Mesendoderm (in vitro differentiated cells): ENCODE measurements at regions not wholly inside any gene's neighbourhood (a gene's known extent, or its start where the extent isn't known, plus 50 kb on each side); places are given as distances from the start of the nearest gene placed in this dataset.

Experiments
- DNase-seq: peaks from one replicate; pipeline ENCODE4 v3.0.0; 2013
- H2AK5ac ChIP-seq: 2 replicates; pipeline ENCODE4 v1.6.1; 2013; ENCODE audit warnings: low read length, inconsistent platforms
- H2BK120ac ChIP-seq: 2 replicates; pipeline ENCODE4 v1.6.1; 2013; ENCODE audit warnings: low read depth, mild to moderate bottlenecking, low read length, moderate library complexity, mixed read lengths
- H2BK15ac ChIP-seq: replicated peaks from 2 replicates; pipeline ENCODE4 v1.6.1; 2013; ENCODE audit warnings: low read depth, mild to moderate bottlenecking, moderate library complexity
- H2BK5ac ChIP-seq: 2 replicates; pipeline ENCODE4 v1.6.1; 2013; ENCODE audit warnings: low read length, inconsistent platforms
- H3K18ac ChIP-seq: 2 replicates; pipeline ENCODE4 v1.6.1; 2013; ENCODE audit warnings: mild to moderate bottlenecking, low read length, mixed read lengths
- H3K23ac ChIP-seq: one replicate; pipeline ENCODE4 v1.6.1; 2013; ENCODE audit warnings: low read length
- H3K27ac ChIP-seq: 2 replicates; pipeline ENCODE4 v1.5.1; 2013; ENCODE audit warnings: low read depth, mild to moderate bottlenecking, inconsistent platforms, low read length, moderate library complexity
- H3K27me3 ChIP-seq: 2 replicates; pipeline ENCODE4 v1.6.1; 2013; ENCODE audit warnings: low read length, control low read depth, mild to moderate bottlenecking, inconsistent platforms; ENCODE audit not compliant: insufficient read depth, poor library complexity
- H3K36me3 ChIP-seq: 2 replicates; pipeline ENCODE4 v1.6.1; 2013; ENCODE audit warnings: low read length, inconsistent platforms; ENCODE audit not compliant: control insufficient read depth, insufficient read depth
- H3K4ac ChIP-seq: one replicate; pipeline ENCODE4 v1.6.1; 2013; ENCODE audit warnings: low read depth, mild to moderate bottlenecking, low read length, moderate library complexity
- H3K4me1 ChIP-seq: 2 replicates; pipeline ENCODE4 v1.6.1; 2013; ENCODE audit warnings: low read depth, low read length, inconsistent platforms; ENCODE audit not compliant: control insufficient read depth
- H3K4me2 ChIP-seq: 2 replicates; pipeline ENCODE4 v1.6.1; 2013; ENCODE audit warnings: low read length
- H3K4me3 ChIP-seq: 2 replicates; pipeline ENCODE4 v1.5.1; 2013; ENCODE audit warnings: mild to moderate bottlenecking, low read length
- H3K56ac ChIP-seq: one replicate; pipeline ENCODE4 v1.6.1; 2013; ENCODE audit warnings: low read length
- H3K79me1 ChIP-seq: 2 replicates; pipeline ENCODE4 v1.6.1; 2013; ENCODE audit warnings: low read length, inconsistent platforms
- H3K79me2 ChIP-seq: 2 replicates; pipeline ENCODE4 v1.6.1; 2013; ENCODE audit warnings: mild to moderate bottlenecking, low read length; ENCODE audit not compliant: control insufficient read depth, insufficient read depth
- H3K9ac ChIP-seq: 2 replicates; pipeline ENCODE4 v1.6.1; 2013; ENCODE audit warnings: low read length, inconsistent platforms
- H4K5ac ChIP-seq: one replicate; pipeline ENCODE4 v1.6.1; 2013; ENCODE audit warnings: low read length
- H4K8ac ChIP-seq: one replicate; pipeline ENCODE4 v1.6.1; 2013; ENCODE audit warnings: low read depth, mild to moderate bottlenecking, control low read depth, low read length, moderate library complexity
- WGBS: extraction: QIAGEN DNeasy Blood & Tissue Kit; methylation state at CpG from one replicate; pipeline ENCODE4 v1.1.7; 2013; ENCODE audit warnings: low lambda C conversion rate, missing lambda C conversion rate; ENCODE audit not compliant: insufficient coverage; ENCODE audit errors: extremely low coverage; 5-methylcytosine and 5-hydroxymethylcytosine counted together

GRCh38 chr15:57861815-57862586 lies 155.5 kb downstream of the POLR2M start:
- Histone ChIP-seq H2AK5ac (no peak overlapping the region), H3K79me1 (no peaks in the 10 kb centered on the region), H3K56ac (no peak overlapping the region), H3K27me3 (no peaks in the 10 kb centered on the region), H3K4me1 (no peaks in the 10 kb centered on the region), H3K79me2 (no peaks in the 10 kb centered on the region), H4K5ac (no peak overlapping the region), H2BK120ac (no peak overlapping the region), H3K23ac (no peak overlapping the region), H3K36me3 (no peaks in the 10 kb centered on the region), H3K4me3 (no peak overlapping the region), H2BK5ac (no peak overlapping the region), H3K9ac (no peak overlapping the region), H3K18ac (no peak overlapping the region), H2BK15ac (no peak overlapping the region), H3K27ac (no peak overlapping the region), H3K4ac (no peak overlapping the region), H4K8ac (no peak overlapping the region), H3K4me2 (no peak overlapping the region)
- no CpG with 5 or more reads among the region's 6 CpGs for WGBS
- DNase-seq, result no peak

GRCh38 chr15:57862761-57863160 lies 156.2 kb downstream of the POLR2M start:
- no peaks in the 10 kb centered on the region for H3K79me2 ChIP-seq
- no peak overlapping the region for H3K56ac ChIP-seq
- no peaks in the 10 kb centered on the region for H3K27me3 ChIP-seq
- no peak overlapping the region for H3K4me3 ChIP-seq
- no peak overlapping the region for H3K23ac ChIP-seq
- no peak for DNase-seq
- H3K79me1 ChIP-seq, result no peaks in the 10 kb centered on the region
- H3K36me3 ChIP-seq, result no peaks in the 10 kb centered on the region
- H2BK120ac ChIP-seq, result no peak overlapping the region
- no peak overlapping the region for H3K27ac ChIP-seq
- no peaks in the 10 kb centered on the region for H3K4me1 ChIP-seq
- no peak overlapping the region for H3K18ac ChIP-seq
- WGBS, result no CpG with 5 or more reads among the region's 6 CpGs
- H2BK5ac ChIP-seq, result no peak overlapping the region
- no peak overlapping the region for H3K4me2 ChIP-seq
- no peak overlapping the region for H2BK15ac ChIP-seq
- H4K8ac ChIP-seq, result no peak overlapping the region
- H4K5ac ChIP-seq, result no peak overlapping the region
- H2AK5ac ChIP-seq, result no peak overlapping the region
- no peak overlapping the region for H3K4ac ChIP-seq
- no peak overlapping the region for H3K9ac ChIP-seq

GRCh38 chr15:57865294-57865693 lies 158.8 kb downstream of the POLR2M start:
- Histone ChIP-seq H3K36me3 (no peaks in the 10 kb centered on the region), H2AK5ac (no peak overlapping the region), H3K18ac (no peak overlapping the region), H3K79me2 (no peaks in the 10 kb centered on the region), H3K23ac (no peak overlapping the region), H2BK5ac (no peak overlapping the region), H3K4me2 (no peak overlapping the region), H3K56ac (no peak overlapping the region), H3K4ac (no peak overlapping the region), H3K4me1 (no peaks in the 10 kb centered on the region), H3K9ac (no peak overlapping the region), H2BK120ac (no peak overlapping the region), H2BK15ac (no peak overlapping the region), H4K8ac (no peak overlapping the region), H3K27ac (no peak overlapping the region), H3K27me3 (no peaks in the 10 kb centered on the region), H3K4me3 (no peak overlapping the region), H3K79me1 (no peaks in the 10 kb centered on the region), H4K5ac (no peak overlapping the region)
- DNase-seq, result peak; percentile 38
- WGBS, result no CpG with 5 or more reads among the region's 3 CpGs

GRCh38 chr15:57866149-57866736 lies 159.7 kb downstream of the POLR2M start:
- WGBS, result no CpG with 5 or more reads among the region's 7 CpGs
- H3K18ac ChIP-seq, result no peak overlapping the region
- H3K56ac ChIP-seq, result no peak overlapping the region
- no peak overlapping the region for H3K4me2 ChIP-seq
- no peaks in the 10 kb centered on the region for H3K79me1 ChIP-seq
- no peak overlapping the region for H2BK15ac ChIP-seq
- H3K4me3 ChIP-seq, result no peak overlapping the region
- DNase-seq, result peak; percentile 78
- no peak overlapping the region for H4K5ac ChIP-seq
- H3K23ac ChIP-seq, result no peak overlapping the region
- no peak overlapping the region for H2BK120ac ChIP-seq
- H3K9ac ChIP-seq, result no peak overlapping the region
- H2BK5ac ChIP-seq, result no peak overlapping the region
- H2AK5ac ChIP-seq, result no peak overlapping the region
- no peak overlapping the region for H3K4ac ChIP-seq
- H3K79me2 ChIP-seq, result no peaks in the 10 kb centered on the region
- no peak overlapping the region for H3K27ac ChIP-seq
- no peak overlapping the region for H4K8ac ChIP-seq
- no peaks in the 10 kb centered on the region for H3K4me1 ChIP-seq
- no peaks in the 10 kb centered on the region for H3K27me3 ChIP-seq
- H3K36me3 ChIP-seq, result no peaks in the 10 kb centered on the region

- Histone ChIP-seq H4K5ac (no peak overlapping the region), H2BK120ac (no peak overlapping the region), H3K79me2 (no peaks in the 10 kb centered on the region), H3K36me3 (no peaks in the 10 kb centered on the region), H4K8ac (no peak overlapping the region), H3K56ac (no peak overlapping the region), H3K18ac (no peak overlapping the region), H3K4me2 (no peak overlapping the region), H3K9ac (no peak overlapping the region), H3K4me3 (no peak overlapping the region), H3K27ac (no peak overlapping the region), H3K4ac (no peak overlapping the region), H3K27me3 (no peaks in the 10 kb centered on the region), H2AK5ac (no peak overlapping the region), H2BK5ac (no peak overlapping the region), H3K79me1 (no peaks in the 10 kb centered on the region), H2BK15ac (no peak overlapping the region), H3K4me1 (no peaks in the 10 kb centered on the region), H3K23ac (no peak overlapping the region)
- no peak for DNase-seq
- no CpG with 5 or more reads among the region's 16 CpGs for WGBS
Observed at GRCh38 chr15:57867970-57868798, 161.7 kb downstream of the POLR2M start.
